Neuronal stem cell (in vitro differentiated cells): ENCODE measurements at regions not wholly inside any gene's neighbourhood (a gene's known extent, or its start where the extent isn't known, plus 50 kb on each side); places are given as distances from the start of the nearest gene placed in this dataset.
A peak's percentile ranks its signal among the peaks of the same experiment; 100 is the strongest.

ENCODE experiments used
- DNase-seq: peaks from one replicate; pipeline ENCODE4 v3.0.0-alpha.2; 2013; ENCODE audit warnings: low spot score
- H2AFZ ChIP-seq: one replicate; pipeline ENCODE4 v1.6.1; 2013; ENCODE audit warnings: mild to moderate bottlenecking, low read length, inconsistent platforms
- H2AK5ac ChIP-seq: 2 replicates; pipeline ENCODE4 v1.6.1; 2013; ENCODE audit warnings: low read depth, mild to moderate bottlenecking, inconsistent platforms, low read length, moderate library complexity, mixed read lengths
- H2BK120ac ChIP-seq: 2 replicates; pipeline ENCODE4 v1.6.1; 2013; ENCODE audit warnings: low read depth, mild to moderate bottlenecking, inconsistent platforms, low read length, moderate library complexity, mixed read lengths
- H2BK12ac ChIP-seq: one replicate; pipeline ENCODE4 v1.6.1; 2013; ENCODE audit warnings: low read length, inconsistent platforms
- H2BK15ac ChIP-seq: 2 replicates; pipeline ENCODE4 v1.6.1; 2013; ENCODE audit warnings: mild to moderate bottlenecking, low read length, inconsistent platforms, mixed read lengths
- H2BK5ac ChIP-seq: one replicate; pipeline ENCODE4 v1.6.1; 2013; ENCODE audit warnings: inconsistent platforms, mild to moderate bottlenecking, low read length, moderate library complexity
- H3K14ac ChIP-seq: one replicate; pipeline ENCODE4 v1.6.1; 2013; ENCODE audit warnings: low read length, inconsistent platforms
- H3K18ac ChIP-seq: 2 replicates; pipeline ENCODE4 v1.6.1; 2013; ENCODE audit warnings: low read length, inconsistent platforms
- H3K23ac ChIP-seq: 2 replicates; pipeline ENCODE4 v1.6.1; 2013; ENCODE audit warnings: low read depth, mild to moderate bottlenecking, mixed read lengths, low read length, inconsistent platforms; ENCODE audit not compliant: poor library complexity
- H3K27ac ChIP-seq: replicated peaks from 3 replicates; pipeline ENCODE4 v1.5.1; 2013; ENCODE audit warnings: low read length, inconsistent platforms
- H3K27me3 ChIP-seq, 3 experiments: 2 replicates each; pipeline ENCODE4 v1.6.1; 2013; ENCODE audit warnings: low read length in 3 of 3, mild to moderate bottlenecking in 2 of 3, inconsistent platforms in 1 of 3, low read depth in 1 of 3, mixed read lengths in 1 of 3, moderate library complexity in 1 of 3; ENCODE audit not compliant: control insufficient read depth in 3 of 3, insufficient read depth in 3 of 3
- H3K36me3 ChIP-seq, 2 donors: replicated peaks in 1 of 2; 2 replicates each; pipeline ENCODE4 v1.6.1; 2013; ENCODE audit warnings: low read length in 2 of 2; ENCODE audit not compliant: control insufficient read depth in 2 of 2, insufficient read depth in 2 of 2
- H3K4ac ChIP-seq: 2 replicates; pipeline ENCODE4 v1.6.1; 2013; ENCODE audit warnings: inconsistent platforms, mild to moderate bottlenecking, low read length, moderate library complexity
- H3K4me1 ChIP-seq, 2 donors: 1 replicate in 1 of 2; 2 replicates in 1 of 2; pipeline ENCODE4 v1.6.1; 2013; ENCODE audit warnings: low read length in 2 of 2, low read depth in 1 of 2; ENCODE audit not compliant: control insufficient read depth in 2 of 2, insufficient read depth in 1 of 2
- H3K4me2 ChIP-seq: one replicate; pipeline ENCODE4 v1.6.1; 2013; ENCODE audit warnings: mild to moderate bottlenecking, low read length, inconsistent platforms; ENCODE audit not compliant: insufficient read depth, poor library complexity, severe bottlenecking
- H3K4me3 ChIP-seq, 2 donors: 2 replicates each; pipeline ENCODE4 v1.5.1; 2013; ENCODE audit warnings: low read length in 2 of 2, mild to moderate bottlenecking in 2 of 2, inconsistent platforms in 1 of 2, moderate library complexity in 1 of 2
- H3K79me1 ChIP-seq: one replicate; pipeline ENCODE4 v1.6.1; 2013; ENCODE audit warnings: low read depth, mild to moderate bottlenecking, inconsistent platforms, low read length, moderate library complexity
- H3K9ac ChIP-seq: one replicate; pipeline ENCODE4 v1.6.1; 2013; ENCODE audit warnings: mild to moderate bottlenecking, low read depth, low read length, inconsistent platforms; ENCODE audit not compliant: poor library complexity
- H3K9me3 ChIP-seq, 2 donors: replicated peaks in 1 of 2; 2 replicates each; pipeline versions ENCODE3 to v1.6.1; 2013; ENCODE audit warnings: low read length in 2 of 2, mild to moderate bottlenecking in 2 of 2, inconsistent platforms in 1 of 2, low read depth in 1 of 2, mixed read lengths in 1 of 2, moderate library complexity in 1 of 2; ENCODE audit not compliant: control insufficient read depth in 2 of 2, insufficient read depth in 1 of 2
- H4K8ac ChIP-seq: one replicate; pipeline ENCODE4 v1.6.1; 2013; ENCODE audit warnings: low read depth, mild to moderate bottlenecking, inconsistent platforms, low read length, moderate library complexity
- H4K91ac ChIP-seq: one replicate; pipeline ENCODE4 v1.6.1; 2013; ENCODE audit warnings: low read length, low read depth, mild to moderate bottlenecking, inconsistent platforms; ENCODE audit not compliant: poor library complexity
- WGBS, 2 donors: extraction: QIAGEN DNeasy Blood & Tissue Kit; methylation state at CpG; one replicate each; pipeline ENCODE4 v1.1.7; 2013; ENCODE audit warnings: missing lambda C conversion rate in 2 of 2, mixed read lengths in 1 of 2; ENCODE audit not compliant: insufficient read length in 2 of 2, insufficient replicate concordance in 1 of 2; ENCODE audit errors: extremely low coverage in 2 of 2; 5-methylcytosine and 5-hydroxymethylcytosine counted together

- no peak overlapping the region for H3K14ac ChIP-seq
- no peak overlapping the region for H2BK15ac ChIP-seq
- H3K27me3 ChIP-seq, result no peaks in the 10 kb centered on the region
- no peak overlapping the region for H3K23ac ChIP-seq
- WGBS, 2 donors, result no CpG with 5 or more reads among the region's 2 CpGs
- H4K91ac ChIP-seq, result no peak overlapping the region
- H2AK5ac ChIP-seq, result no peak overlapping the region
- no peaks in the 10 kb centered on the region for H3K9me3 ChIP-seq
- no peaks in the 10 kb centered on the region for H3K4me1 ChIP-seq
- no peak overlapping the region for H2AFZ ChIP-seq
- H3K27ac ChIP-seq, result no peak overlapping the region
- H3K4me2 ChIP-seq, result no peak overlapping the region
- H2BK5ac ChIP-seq, result no peak overlapping the region
- H3K4me3 ChIP-seq, result no peak overlapping the region
- H3K36me3 ChIP-seq, result no peaks in the 10 kb centered on the region
- H2BK12ac ChIP-seq, result no peak overlapping the region
- no peak overlapping the region for H4K8ac ChIP-seq
- H3K79me1 ChIP-seq, result no peaks in the 10 kb centered on the region
- H3K9ac ChIP-seq, result no peak overlapping the region
- no peak overlapping the region for H2BK120ac ChIP-seq
- DNase-seq, result no peak
- H3K18ac ChIP-seq, result no peak overlapping the region
- no peak overlapping the region for H3K4ac ChIP-seq
Observed at GRCh38 chr2:80874374-80874773, 569.8 kb upstream of the LRRTM1 start.

DNA sequence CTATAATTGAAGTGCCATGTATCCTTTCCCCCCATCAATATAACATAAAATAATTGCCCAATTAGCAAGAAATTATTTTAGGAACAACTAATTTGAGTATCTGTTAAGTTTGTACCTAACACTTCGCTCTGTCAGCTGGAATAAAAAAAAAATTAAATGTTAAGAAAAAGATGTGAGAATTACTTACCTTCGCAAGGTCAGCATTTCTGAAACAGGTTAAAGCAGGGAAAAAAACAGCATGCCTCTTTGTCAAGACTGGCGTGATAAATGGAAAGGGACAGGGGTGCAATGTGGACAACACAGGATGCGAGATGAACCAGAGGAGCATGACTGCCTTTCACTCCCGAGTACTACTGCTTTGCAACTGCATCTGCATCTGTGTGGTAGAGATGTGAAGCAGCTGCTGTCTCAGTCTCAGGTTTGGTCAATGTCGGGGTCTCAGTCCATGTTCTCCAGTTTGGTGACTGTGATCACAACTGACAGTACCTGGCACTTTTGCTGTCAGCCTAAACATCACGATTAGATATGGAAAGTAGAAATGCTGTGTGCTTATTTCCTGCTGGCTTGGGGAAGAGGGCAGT lies 565.4 kb upstream of the LRRTM1 start:
- H2BK12ac ChIP-seq, result no peak overlapping the region
- H3K36me3 ChIP-seq, result no peaks in the 10 kb centered on the region
- H3K23ac ChIP-seq, result no peak overlapping the region
- no peak overlapping the region for H2BK120ac ChIP-seq
- no peak overlapping the region for H3K14ac ChIP-seq
- H4K8ac ChIP-seq, result no peak overlapping the region
- H3K4me2 ChIP-seq, result no peak overlapping the region
- no peaks in the 10 kb centered on the region for H3K79me1 ChIP-seq
- no peak for DNase-seq
- no peak overlapping the region for H3K18ac ChIP-seq
- no CpG with 5 or more reads among the region's 7 CpGs for WGBS, 2 donors
- H2AFZ ChIP-seq, result no peak overlapping the region
- H3K9ac ChIP-seq, result no peak overlapping the region
- no peak overlapping the region for H3K4ac ChIP-seq
- H3K27me3 ChIP-seq, result no peaks in the 10 kb centered on the region
- no peak overlapping the region for H2BK5ac ChIP-seq
- no peak overlapping the region for H3K27ac ChIP-seq
- H3K9me3 ChIP-seq, result no peaks in the 10 kb centered on the region
- no peak overlapping the region for H2AK5ac ChIP-seq
- H2BK15ac ChIP-seq, result no peak overlapping the region
- H3K4me1 ChIP-seq, result no peaks in the 10 kb centered on the region
- H4K91ac ChIP-seq, result no peak overlapping the region
- no peak overlapping the region for H3K4me3 ChIP-seq

DNA sequence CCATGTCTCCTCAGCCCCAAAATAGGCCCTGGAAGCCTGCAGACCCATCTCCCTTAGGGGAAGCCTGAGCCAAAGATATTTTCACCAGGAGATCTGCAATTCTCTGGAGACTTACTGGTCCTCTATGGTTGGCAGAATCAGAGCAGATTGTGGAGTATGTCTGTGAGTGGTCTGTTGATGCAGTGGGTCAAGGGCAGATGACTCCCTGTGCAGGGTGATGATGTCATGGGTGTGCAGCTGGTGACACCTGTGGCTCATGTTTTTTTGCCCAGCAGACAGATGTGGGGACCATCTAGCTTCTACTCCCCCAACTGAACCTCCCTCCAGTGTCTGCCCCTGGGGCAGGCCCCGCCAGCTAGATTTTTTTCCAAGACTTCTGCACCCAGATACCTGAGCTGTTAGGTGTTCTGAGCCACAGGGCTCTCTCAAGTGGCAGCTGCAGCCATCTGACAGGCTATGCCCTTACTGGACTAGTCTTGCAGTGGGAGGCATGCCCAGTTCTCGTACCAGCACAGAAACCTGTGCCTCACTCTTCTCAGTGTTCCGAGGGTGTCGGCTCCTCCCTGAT lies 558.7 kb upstream of the LRRTM1 start:
- Histone ChIP-seq H3K4me3 (no peak overlapping the region), H2BK15ac (peak overlapping the region; percentile 2), H3K27ac (no peak overlapping the region), H2BK120ac (no peak overlapping the region), H2AFZ (no peak overlapping the region), H3K9me3 (no peaks in the 10 kb centered on the region), H3K9ac (no peak overlapping the region), H3K4me1 (peaks cover 0 to 1% of the 10 kb centered on the region in 2 donors), H4K91ac (no peak overlapping the region), H3K36me3 (no peaks in the 10 kb centered on the region), H2BK12ac (no peak overlapping the region), H3K18ac (no peak overlapping the region), H2BK5ac (no peak overlapping the region), H3K4ac (no peak overlapping the region), H3K79me1 (no peaks in the 10 kb centered on the region), H3K4me2 (no peak overlapping the region), H4K8ac (no peak overlapping the region), H3K23ac (no peak overlapping the region), H3K14ac (no peak overlapping the region), H3K27me3 (no peaks in the 10 kb centered on the region), H2AK5ac (no peak overlapping the region)
- no CpG with 5 or more reads among the region's 4 CpGs for WGBS, 2 donors
- no peak for DNase-seq

GRCh38 chr2:80858965-80859364 lies 554.4 kb upstream of the LRRTM1 start:
- H3K4me3 ChIP-seq, result no peak overlapping the region
- H2AK5ac ChIP-seq, result no peak overlapping the region
- no peak overlapping the region for H2AFZ ChIP-seq
- H3K9ac ChIP-seq, result no peak overlapping the region
- no peak overlapping the region for H4K8ac ChIP-seq
- no peak overlapping the region for H2BK15ac ChIP-seq
- H3K4ac ChIP-seq, result no peak overlapping the region
- H2BK5ac ChIP-seq, result no peak overlapping the region
- H2BK120ac ChIP-seq, result no peak overlapping the region
- no peak overlapping the region for H3K23ac ChIP-seq
- no peaks in the 10 kb centered on the region for H3K36me3 ChIP-seq
- no peak overlapping the region for H3K18ac ChIP-seq
- H4K91ac ChIP-seq, result no peak overlapping the region
- WGBS, 2 donors, result no CpG with 5 or more reads among the region's 1 CpG
- no peak overlapping the region for H3K4me2 ChIP-seq
- no peaks in the 10 kb centered on the region for H3K9me3 ChIP-seq
- no peak overlapping the region for H3K27ac ChIP-seq
- H3K14ac ChIP-seq, result no peak overlapping the region
- H2BK12ac ChIP-seq, result no peak overlapping the region
- no peaks in the 10 kb centered on the region for H3K79me1 ChIP-seq
- no peak for DNase-seq
- H3K4me1 ChIP-seq, result peaks cover 0 to 1% of the 10 kb centered on the region in 2 donors
- no peaks in the 10 kb centered on the region for H3K27me3 ChIP-seq
